ENCODE measurements at regions not wholly inside any gene's neighbourhood (a gene's known extent, or its start where the extent isn't known, plus 50 kb on each side); places are given as distances from the start of the nearest gene placed in this dataset.
"Not testable (repeated sequence)": the region's sequence is repeated elsewhere in the genome, so short reads cannot be mapped to it uniquely, and the experiment has no call there.

DNA sequence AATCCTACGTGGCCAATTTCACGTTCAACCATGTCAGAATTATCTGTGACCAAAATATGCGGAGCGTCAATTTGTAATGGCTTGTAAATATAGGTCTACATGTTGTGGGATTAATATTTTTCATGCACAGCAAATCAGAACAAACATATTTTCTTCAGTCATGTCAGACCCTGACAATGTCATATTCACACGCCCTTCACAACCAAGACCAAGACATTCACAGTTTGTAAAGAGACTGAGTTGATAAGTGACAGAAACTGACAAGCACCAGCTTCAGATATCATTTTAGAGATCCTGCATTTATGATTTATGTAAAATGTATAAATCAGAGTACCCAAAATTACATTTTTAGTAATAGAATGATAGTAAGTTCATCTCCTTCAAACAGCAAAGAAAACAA is 57.3 kb upstream of the NOVA1 start:
- no peak for DNase-seq (ENCODE audit: low spot score)

DNA sequence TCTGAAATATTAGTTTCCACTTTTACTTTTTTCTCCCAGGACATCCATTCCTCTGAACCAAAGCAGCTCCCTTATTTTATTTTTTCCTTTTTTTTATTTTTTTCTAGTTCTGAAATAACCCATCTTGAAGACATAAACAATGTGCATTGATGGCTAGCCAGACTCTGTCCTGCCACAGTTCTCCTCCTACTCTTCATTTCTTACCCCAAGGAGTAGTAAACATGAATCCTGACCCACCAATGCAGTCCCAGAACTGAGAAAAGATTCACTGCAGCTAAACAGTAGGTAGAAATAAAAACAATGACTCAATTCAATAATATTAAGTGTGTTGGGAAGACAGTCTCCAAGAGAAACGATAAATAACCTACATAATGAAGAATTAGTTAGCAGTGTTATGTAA is 65.7 kb upstream of the NOVA1 start:
- DNase-seq (ENCODE audit: low spot score), result no peak

DNA sequence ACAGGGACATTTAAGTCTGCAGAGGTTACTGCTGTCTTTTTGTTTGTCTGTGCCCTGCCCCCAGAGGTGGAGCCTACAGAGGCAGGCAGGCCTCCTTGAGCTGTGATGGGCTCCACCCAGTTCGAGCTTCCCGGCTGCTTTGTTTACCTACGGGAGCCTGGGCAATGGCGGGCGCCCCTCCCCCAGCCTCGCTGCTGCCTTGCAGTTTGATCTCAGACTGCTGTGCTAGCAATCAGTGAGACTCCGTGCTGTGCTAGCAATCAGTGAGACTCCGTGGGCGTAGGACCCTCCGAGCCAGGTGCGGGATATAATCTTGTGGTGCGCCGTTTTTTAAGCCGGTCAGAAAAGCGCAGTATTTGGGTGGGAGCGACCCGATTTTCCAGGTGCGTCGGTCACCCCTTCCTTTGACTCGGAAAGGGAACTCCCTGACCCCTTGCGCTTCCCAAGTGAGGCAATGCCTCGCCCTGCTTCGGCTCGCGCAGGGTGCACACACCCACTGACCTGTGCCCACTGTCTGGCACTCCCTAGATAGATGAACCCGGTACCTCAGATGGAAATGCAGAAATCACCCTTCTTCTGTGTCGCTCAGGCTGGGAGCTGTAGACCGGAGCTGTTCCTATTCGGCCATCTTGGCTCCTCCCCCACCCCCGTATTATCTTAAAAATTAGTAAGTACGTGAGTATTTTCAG is 81.0 kb upstream of the NOVA1 start:
- not testable (repeated sequence) for DNase-seq (ENCODE audit: low spot score)

DNA sequence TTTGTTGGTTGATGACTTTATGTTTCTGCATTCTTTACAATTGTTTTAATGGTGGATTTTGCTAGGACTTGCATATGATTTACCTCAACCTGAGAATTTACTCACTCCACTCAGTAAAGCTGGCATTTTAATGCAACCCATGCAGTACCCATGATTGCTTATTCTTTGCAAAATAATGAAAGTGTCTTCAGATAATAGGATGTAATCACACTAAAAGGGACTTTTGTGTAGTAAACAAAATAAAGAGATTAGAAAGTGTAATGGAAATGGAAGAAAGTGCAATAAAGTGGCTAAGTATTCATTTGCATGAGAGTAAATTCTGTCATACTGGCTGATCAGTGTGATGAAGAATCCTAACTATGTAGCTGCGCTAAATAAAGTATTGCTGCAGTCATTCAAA is 87.6 kb upstream of the NOVA1 start:
- no peak for DNase-seq (ENCODE audit: low spot score)

DNA sequence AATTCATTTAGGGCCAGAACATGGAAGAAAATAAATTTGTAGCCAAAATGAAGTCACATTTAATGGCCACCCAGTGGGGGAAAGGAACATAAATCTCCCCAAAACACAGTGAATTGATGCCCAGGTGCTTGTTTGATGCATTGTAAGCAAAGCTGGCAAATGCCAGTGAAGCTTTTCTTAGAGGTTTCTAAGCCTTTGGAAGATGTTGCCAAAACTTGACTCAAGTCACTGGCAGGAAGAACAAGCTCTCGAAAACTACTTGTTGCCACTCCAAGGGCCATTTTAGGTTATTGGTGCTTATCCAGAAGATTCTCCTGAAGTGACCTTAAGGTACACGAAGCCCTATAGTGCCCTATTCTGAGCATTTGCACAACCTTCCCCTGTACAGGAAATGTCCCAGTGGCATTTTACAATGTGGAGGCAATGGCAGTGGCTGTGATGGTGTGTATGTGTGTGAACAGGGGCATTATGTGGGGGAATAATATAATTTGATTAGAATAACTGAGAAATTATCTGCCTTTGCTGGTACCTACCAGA is 89.5 kb upstream of the NOVA1 start:
- no peak for DNase-seq (ENCODE audit: low spot score)

DNA sequence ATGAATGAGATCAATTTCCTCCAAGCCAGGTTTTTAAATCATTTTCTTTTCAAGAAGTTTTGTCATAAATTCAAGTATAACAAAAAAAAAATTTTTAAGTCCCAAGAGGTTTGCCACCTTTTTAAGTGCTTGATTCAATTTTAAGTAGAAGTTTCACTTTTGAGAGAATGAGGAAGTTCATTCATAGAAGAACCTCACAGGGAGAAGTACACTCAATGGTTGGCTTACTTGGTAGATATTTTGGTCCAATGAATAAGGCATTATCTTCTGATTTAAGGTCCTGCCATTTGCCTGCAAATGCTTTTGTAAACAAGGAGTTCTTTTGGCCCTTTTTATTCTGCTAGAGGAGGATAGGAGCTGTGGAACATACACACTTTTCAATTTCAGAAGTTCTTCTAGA is 96.7 kb upstream of the NOVA1 start:
- no peak for DNase-seq (ENCODE audit: low spot score)

GRCh38 chr14:26702721-26703230 is 104.9 kb upstream of the NOVA1 start:
- DNase-seq (ENCODE audit: low spot score), result no peak

- no peak for DNase-seq (ENCODE audit: low spot score)
These were observed 106.0 kb upstream of the NOVA1 start for GRCh38 chr14:26703686-26704366.

- no peak for DNase-seq (ENCODE audit: low spot score)
These were observed 109.4 kb upstream of the NOVA1 start for GRCh38 chr14:26707234-26707633.

- DNase-seq (ENCODE audit: low spot score), result peak; percentile 77
These were observed 111.2 kb upstream of the NOVA1 start for GRCh38 chr14:26709019-26709418.

DNA sequence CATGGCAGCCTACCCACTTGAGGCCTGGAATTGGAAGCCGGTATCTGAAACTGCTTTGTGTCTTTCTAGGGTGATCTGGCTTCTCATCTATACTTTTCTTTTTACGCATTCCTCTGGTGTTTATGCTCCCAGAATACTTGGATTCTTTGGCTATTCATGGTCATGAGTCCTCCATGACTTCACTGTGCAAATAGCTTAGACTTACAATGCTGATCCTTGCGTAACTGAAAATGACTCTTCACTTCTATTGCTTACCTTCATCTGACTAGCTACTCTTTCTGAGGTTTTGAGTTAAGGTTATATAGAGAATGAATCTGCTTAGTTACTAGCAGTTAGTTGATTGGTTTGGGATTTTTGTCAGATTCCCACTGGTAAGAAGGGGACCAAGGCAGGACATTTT is 121.7 kb upstream of the NOVA1 start:
- peak; percentile 64 for DNase-seq (ENCODE audit: low spot score)

- no peak for DNase-seq (ENCODE audit: low spot score)
These were observed 124.4 kb upstream of the NOVA1 start for GRCh38 chr14:26722258-26722657.

GRCh38 chr14:26729851-26730250 is 132.0 kb upstream of the NOVA1 start:
- DNase-seq (ENCODE audit: low spot score), result peak; percentile 39

DNA sequence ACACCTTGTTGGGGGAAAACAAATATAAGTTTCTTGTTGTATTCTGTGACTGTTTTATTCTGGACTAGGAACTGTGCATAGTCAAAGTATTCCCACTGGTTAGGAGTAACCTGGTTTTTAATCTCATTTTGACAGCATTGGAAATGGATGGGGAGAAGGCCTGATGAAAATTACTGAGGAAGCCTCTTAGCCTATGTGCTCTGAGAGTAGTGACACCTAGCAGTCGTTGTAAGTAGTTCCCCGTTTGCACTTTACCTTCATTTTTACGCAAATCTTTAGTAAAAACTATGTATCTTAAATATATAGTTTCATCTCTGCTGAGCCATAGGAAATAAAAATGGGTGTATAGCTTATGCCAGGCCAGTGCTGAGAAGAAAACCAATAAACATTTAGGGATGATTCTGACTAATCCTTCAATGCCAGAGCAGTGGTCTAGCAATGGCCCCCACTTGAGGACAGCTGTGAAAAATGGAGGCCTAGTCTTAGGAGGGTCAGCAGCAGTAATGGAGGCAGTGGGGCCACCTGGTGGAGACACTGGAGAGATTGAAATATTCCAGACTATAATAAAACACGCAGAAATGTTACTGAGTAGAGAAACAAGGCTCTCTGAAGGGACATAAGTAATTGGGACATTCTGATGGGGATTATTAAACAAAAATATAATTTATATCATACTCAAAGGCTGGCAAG is 133.2 kb upstream of the NOVA1 start:
- peak; percentile 12 for DNase-seq (ENCODE audit: low spot score)

DNA sequence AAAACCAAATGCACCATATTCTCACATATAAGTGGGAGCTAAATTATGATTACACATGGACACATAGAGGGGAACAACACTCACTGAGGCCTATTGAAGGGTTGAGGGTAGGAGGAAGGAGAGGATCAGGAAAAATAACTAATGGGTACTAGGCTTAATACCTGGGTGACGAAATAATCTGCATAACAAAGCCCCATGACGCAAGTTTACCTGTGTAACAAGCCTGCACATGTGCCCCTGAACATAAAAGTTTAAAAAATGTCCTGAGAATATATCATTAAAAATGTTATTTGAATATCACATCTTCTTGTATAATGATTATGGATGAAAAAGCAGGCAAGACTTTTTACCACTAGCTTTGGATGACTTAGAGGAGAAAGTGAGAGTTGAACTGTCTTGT is 138.0 kb upstream of the NOVA1 start:
- no peak for DNase-seq (ENCODE audit: low spot score)

DNA sequence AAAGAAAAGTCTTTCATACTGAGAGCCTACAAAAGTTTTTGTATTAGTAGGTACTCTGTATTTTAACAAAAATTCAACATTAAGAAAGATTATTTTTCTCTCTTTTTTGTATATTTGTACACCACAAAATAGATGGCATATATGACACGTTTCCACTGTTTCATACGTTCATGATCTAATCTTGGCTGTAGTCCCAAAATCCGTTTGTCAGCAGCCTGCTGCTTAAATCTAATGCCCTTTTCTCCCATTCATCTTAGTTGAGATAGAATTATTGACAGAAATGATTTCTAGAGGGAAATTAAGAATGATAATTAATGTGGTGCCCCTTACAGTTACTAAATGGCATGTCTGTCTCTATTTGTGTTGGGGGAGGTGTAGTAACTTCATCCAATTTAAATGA is 140.7 kb upstream of the NOVA1 start:
- DNase-seq (ENCODE audit: low spot score), result no peak

DNA sequence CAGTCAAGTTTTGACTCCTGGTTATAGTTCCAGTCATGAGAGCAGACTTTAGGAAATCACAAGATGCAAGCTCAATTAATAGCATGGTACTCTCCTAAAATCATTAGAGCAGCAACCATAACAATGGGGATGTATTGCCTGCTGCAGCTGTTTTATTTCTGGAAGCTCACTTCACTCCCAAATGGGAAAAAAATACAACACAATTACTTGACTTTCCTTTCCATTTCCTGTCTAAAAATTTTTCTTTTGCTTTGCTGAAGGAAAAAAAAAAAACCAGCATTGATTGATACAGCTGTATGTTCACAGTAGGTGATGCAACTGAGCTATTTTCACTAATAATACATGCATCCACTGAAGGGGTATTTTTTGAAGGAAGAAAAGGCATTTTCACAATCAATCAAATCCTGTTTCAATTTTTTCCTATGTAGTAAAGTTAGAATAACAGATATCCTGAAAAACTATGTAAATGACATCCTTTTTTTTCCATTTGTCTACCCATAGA is 143.9 kb upstream of the NOVA1 start:
- DNase-seq (ENCODE audit: low spot score), result no peak

DNA sequence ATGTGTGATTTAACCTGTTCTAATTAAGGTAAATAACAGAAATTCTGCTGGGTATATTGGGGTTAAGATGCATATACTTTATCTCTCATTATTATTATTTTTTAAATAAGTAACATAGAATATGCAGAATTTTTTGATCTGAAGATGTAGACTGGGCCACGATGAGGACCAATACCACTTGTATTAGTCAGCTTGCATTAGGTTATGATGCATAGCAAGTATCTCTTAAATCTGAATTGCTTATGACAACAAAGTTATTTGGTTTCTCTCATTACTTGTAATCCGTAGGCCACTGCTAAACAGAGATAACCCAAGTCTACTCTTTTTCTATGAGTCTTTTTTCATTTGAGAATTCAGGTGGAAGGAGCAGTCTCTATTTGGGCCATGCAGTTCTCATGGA is 145.5 kb upstream of the NOVA1 start:
- no peak for DNase-seq (ENCODE audit: low spot score)

DNA sequence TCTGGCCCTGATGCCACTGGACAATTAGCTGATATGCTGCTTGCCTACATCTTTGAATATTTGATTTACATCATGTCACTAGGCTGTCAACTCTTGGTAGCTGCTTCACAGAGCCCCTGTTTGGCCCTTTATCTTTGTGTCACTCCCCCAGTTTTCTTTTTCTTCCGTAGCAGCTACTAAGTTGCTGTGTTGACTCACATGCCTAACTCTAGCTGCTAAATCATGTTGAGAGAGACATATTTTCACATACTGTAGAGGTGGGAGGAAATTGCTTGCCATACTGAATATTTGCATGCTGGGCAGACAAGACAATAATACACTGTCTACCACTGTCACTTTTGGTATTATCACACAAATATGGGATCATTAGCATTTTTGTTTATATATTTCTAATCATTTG is 147.1 kb upstream of the NOVA1 start:
- DNase-seq (ENCODE audit: low spot score), result no peak

- no peak for DNase-seq (ENCODE audit: low spot score)
These were observed 163.7 kb upstream of the NOVA1 start for GRCh38 chr14:26761532-26761931.

- no peak for DNase-seq (ENCODE audit: low spot score)
These were observed 167.5 kb upstream of the NOVA1 start for GRCh38 chr14:26765301-26765700.

GRCh38 chr14:26765768-26766520 is 168.1 kb upstream of the NOVA1 start:
- peak; percentile 73 for DNase-seq (ENCODE audit: low spot score)

All from kidney tubule cell (primary cell).